Fibroblast of skin of scalp (primary cell): ENCODE measurements at regions not wholly inside any gene's neighbourhood (a gene's known extent, or its start where the extent isn't known, plus 50 kb on each side); places are given as distances from the start of the nearest gene placed in this dataset.
"Not testable (repeated sequence)": the region's sequence is repeated elsewhere in the genome, so short reads cannot be mapped to it uniquely, and the experiment has no call there.

ENCODE experiments used
- DNase-seq: peaks from one replicate; pipeline ENCODE4 v3.0.0-alpha.2; 2013

- not testable (repeated sequence) for DNase-seq
Measured at GRCh38 chr16:10275214-10275996, 93.2 kb upstream of the GRIN2A start.

- DNase-seq: no peak
Measured at GRCh38 chr16:10277597-10277996, 95.4 kb upstream of the GRIN2A start.

GRCh38 chr16:10280262-10281170, 98.3 kb upstream of the GRIN2A start:
- DNase-seq: no peak

- no peak for DNase-seq
Measured at GRCh38 chr16:10282367-10282766, 100.1 kb upstream of the GRIN2A start.

GRCh38 chr16:10283246-10283645, 101.0 kb upstream of the GRIN2A start:
- not testable (repeated sequence) for DNase-seq

- DNase-seq: not testable (repeated sequence)
Measured at GRCh38 chr16:10290467-10291105, 95.3 kb upstream of the ATF7IP2 start.

- DNase-seq: not testable (repeated sequence)
Measured at GRCh38 chr16:10292197-10292596, 93.7 kb upstream of the ATF7IP2 start.

- not testable (repeated sequence) for DNase-seq
Measured at GRCh38 chr16:10292976-10293375, 92.9 kb upstream of the ATF7IP2 start.

GRCh38 chr16:10294153-10294552, 91.7 kb upstream of the ATF7IP2 start:
- DNase-seq: not testable (repeated sequence)

- DNase-seq: no peak
Measured at GRCh38 chr16:10296956-10297340, 88.9 kb upstream of the ATF7IP2 start.

- DNase-seq: no peak
Measured at GRCh38 chr16:10297341-10298006, 88.4 kb upstream of the ATF7IP2 start.

GRCh38 chr16:10300905-10301304, 85.0 kb upstream of the ATF7IP2 start:
- no peak for DNase-seq

- not testable (repeated sequence) for DNase-seq
Measured at GRCh38 chr16:10301547-10301946, 84.3 kb upstream of the ATF7IP2 start.

GRCh38 chr16:10305912-10306311, 79.9 kb upstream of the ATF7IP2 start:
- no peak for DNase-seq

GRCh38 chr16:10308305-10309193, 77.3 kb upstream of the ATF7IP2 start:
- no peak for DNase-seq

GRCh38 chr16:10309271-10309932, 76.5 kb upstream of the ATF7IP2 start:
- no peak for DNase-seq

- no peak for DNase-seq
Measured at GRCh38 chr16:10312008-10312407, 73.9 kb upstream of the ATF7IP2 start.

GRCh38 chr16:10312784-10313724, 72.8 kb upstream of the ATF7IP2 start:
- no peak for DNase-seq

GRCh38 chr16:10314317-10314716, 71.5 kb upstream of the ATF7IP2 start:
- no peak for DNase-seq

GRCh38 chr16:10314811-10315210, 71.0 kb upstream of the ATF7IP2 start:
- DNase-seq: peak; percentile 20
